T47D (cell line): ENCODE measurements at regions not wholly inside any gene's neighbourhood (a gene's known extent, or its start where the extent isn't known, plus 50 kb on each side); places are given as distances from the start of the nearest gene placed in this dataset.
"Not testable (repeated sequence)": the region's sequence is repeated elsewhere in the genome, so short reads cannot be mapped to it uniquely, and the experiment has no call there.

Experiments used
- DNase-seq, 2 experiments: peaks; one replicate each; pipeline versions ENCODE4 v3.0.0 to v3.0.0-alpha.2; 2011 to 2012; ENCODE audit warnings: low read depth in 1 of 2, low spot score in 1 of 2
- JUND ChIP-seq: IDR thresholded peaks from 2 replicates; pipeline ENCODE4 v1.6.1; 2012; ENCODE audit warnings: low read depth
- in situ Hi-C: cut with HindIII; loops from 2 replicates; pipeline ENCODE4 v1.10.0; 2016; ENCODE audit warnings: low sequenced_read_pairs, low pct_unique_long_range_greater_than_20kb

GRCh38 chr15:89023311-89023961, 64.8 kb upstream of the ABHD2 start:
- TF ChIP-seq JUND = no peak
- in situ Hi-C loops = no loop called here

GRCh38 chr15:89024418-89024817, 63.8 kb upstream of the ABHD2 start:
- TF ChIP-seq JUND = no peak
- no peak for DNase-seq
- in situ Hi-C loops = no loop called here

More at GRCh38 chr15:89023311-89023961, 64.8 kb upstream of the ABHD2 start:
- no peak for DNase-seq

- no peak for DNase-seq
- TF ChIP-seq JUND = no peak
- in situ Hi-C loops = no loop called here
These were observed 62.1 kb upstream of the ABHD2 start for GRCh38 chr15:89026167-89026566.

GRCh38 chr15:89028036-89028435, 60.2 kb upstream of the ABHD2 start:
- no peak for DNase-seq
- in situ Hi-C loops = no loop called here
- no peak for TF ChIP-seq JUND

- in situ Hi-C loops = no loop called here
- no peak for TF ChIP-seq JUND
- DNase-seq = no peak
These were observed 57.9 kb upstream of the ABHD2 start for GRCh38 chr15:89030311-89030710.

- in situ Hi-C loops, DNase-seq: not testable (repeated sequence)
These were observed 56.5 kb upstream of the ABHD2 start for GRCh38 chr15:89031637-89032285.

GRCh38 chr15:89034305-89034704, 54.0 kb upstream of the ABHD2 start:
- no peak for TF ChIP-seq JUND
- in situ Hi-C loops = no loop called here
- DNase-seq = peak in 1 of 2 experiments; percentile 42

GRCh38 chr15:89035150-89035549, 53.1 kb upstream of the ABHD2 start:
- no peak for DNase-seq
- no peak for TF ChIP-seq JUND
- in situ Hi-C loops = no loop called here

- in situ Hi-C loops = no loop called here
- DNase-seq = no peak
- no peak for TF ChIP-seq JUND
These were observed 52.6 kb upstream of the ABHD2 start for GRCh38 chr15:89035658-89036057.

GRCh38 chr15:89038146-89038545, 50.1 kb upstream of the ABHD2 start:
- in situ Hi-C loops = no loop called here

More at GRCh38 chr15:89038146-89038545, 50.1 kb upstream of the ABHD2 start:
- DNase-seq = no peak
- no peak for TF ChIP-seq JUND
